ENCODE measurements at regions not wholly inside any gene's neighbourhood (a gene's known extent, or its start where the extent isn't known, plus 50 kb on each side); places are given as distances from the start of the nearest gene placed in this dataset.
"Not testable (repeated sequence)": the region's sequence is repeated elsewhere in the genome, so short reads cannot be mapped to it uniquely, and the experiment has no call there.

DNA sequence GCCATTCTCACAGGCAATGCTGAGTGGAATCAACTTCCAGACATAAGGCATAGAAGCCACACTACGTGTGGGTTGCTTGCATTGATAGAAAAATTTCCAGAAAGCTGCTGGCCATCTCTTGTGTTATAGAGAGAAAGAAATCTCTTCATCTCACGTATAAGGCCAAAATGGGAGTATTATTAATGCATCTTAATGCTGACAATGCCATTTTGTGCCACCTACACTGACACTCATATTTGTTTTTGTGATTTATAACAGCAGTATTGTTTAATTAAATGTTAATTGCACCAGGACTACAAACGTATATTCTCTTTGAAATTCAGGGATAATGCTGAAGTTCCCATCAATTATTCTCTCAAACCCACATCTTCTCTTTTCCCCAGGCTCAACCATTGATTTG lies 56.1 kb upstream of the TMEM132D start:
- DNase-seq (ENCODE audit: low read depth), result no peak

- no peak for DNase-seq (ENCODE audit: low read depth)
Measured at GRCh38 chr12:129961091-129961490, 57.3 kb upstream of the TMEM132D start.

DNA sequence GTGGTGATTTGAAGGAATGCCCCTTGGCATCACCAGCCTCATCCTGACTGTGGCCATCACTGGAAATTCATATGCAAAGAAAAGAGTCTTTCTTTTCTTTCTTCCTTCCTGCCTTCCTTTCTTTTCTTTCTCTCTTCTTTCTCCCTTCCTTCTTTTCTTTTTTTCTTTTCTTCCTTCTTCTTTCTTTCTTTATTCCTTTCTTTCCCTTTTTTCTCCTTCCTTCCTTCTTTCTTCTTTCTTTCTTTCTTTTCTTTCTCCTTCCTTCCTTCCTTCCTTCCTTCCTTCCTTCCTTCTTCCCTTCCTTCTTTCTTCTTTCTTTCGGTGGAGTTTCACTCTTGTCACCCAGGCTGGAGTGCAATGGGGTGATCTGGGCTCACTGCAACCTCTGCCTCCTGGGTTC lies 58.0 kb upstream of the TMEM132D start:
- no peak for DNase-seq (ENCODE audit: low read depth)

DNA sequence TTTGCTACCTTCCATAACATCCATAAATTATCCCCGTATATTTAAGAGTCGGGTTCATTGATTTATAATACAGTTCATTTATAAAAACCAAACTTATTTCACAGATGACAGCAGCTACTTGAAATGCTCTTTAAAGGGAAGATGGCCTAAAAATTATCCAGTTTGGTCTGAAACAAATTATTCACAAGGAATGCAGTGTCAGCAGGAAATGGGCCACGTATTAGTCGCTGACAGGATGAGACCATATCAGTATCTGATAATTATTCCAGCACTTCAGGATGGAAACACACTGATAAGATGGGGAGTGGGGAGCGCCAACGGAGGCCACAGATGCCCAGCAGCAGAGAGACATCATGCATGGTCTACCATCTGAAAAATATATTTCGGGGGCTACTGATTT lies 60.5 kb upstream of the TMEM132D start:
- no peak for DNase-seq (ENCODE audit: low read depth)

DNA sequence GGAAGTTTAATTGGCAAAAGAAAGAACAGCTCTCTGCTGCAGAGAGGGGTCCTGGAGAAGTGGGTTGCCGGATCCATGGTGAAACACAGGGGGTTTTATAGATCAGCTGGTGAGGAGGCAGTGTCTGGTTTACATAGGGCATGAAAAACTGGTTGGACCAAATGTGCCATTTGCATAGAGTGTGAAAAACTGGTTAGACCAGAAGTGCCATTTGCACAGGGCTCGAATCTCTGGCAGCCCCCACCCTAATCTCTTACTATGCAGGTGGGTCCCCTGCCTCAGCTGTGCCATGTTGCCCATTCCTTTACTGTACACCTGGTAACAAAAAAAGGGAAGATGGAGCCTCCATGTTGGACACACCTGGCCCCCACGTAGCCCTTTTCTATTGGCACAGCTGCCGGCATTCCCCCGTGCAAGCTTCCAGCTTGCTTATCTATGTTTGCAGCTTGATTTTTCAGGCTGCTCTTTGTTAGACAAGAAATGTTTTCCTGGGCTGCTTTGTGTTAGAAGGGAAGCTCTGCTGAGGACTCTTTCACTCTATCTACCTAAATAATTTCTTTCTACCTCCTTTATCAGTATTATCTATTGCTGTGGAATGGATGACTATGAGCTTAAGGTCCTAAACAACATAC lies 61.1 kb upstream of the TMEM132D start:
- no peak for DNase-seq (ENCODE audit: low read depth)

- no peak for DNase-seq (ENCODE audit: low read depth)
Measured at GRCh38 chr12:129966146-129966995, 62.5 kb upstream of the TMEM132D start.

GRCh38 chr12:129971721-129972120 lies 67.9 kb upstream of the TMEM132D start:
- DNase-seq (ENCODE audit: low read depth), result no peak

DNA sequence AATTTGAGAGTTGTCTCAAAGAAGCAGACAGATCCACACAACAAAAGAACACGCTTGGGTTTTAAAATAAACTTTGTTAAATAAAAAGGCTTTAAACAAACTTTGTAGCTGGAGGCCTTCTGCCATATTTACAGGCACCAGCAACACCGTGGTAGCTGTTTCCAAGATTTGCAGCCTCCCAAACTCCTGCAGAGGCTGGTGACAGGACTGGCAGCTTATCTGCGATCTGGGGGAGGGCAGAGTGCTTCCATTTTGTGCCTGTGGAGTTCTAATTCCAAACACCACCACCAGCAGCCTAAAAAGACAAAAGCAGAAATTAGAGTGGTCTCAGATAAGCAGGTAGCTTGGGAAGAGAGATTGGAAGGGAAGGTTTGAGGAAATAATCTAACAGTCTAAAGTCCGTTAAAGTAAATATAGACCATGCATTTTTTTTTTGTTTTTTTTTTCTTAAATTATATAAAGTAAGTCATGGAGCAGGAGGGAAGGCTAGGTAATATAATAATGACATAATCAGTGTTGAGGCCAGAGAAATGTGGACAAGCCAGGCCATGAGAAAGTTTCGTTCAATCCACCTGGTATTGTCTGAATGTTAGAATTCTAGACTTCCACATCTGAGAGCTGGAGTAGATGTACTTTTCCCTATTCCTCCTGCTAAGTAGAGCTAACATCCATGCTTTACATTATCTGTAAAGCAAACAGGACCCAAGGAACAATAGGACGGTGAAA lies 69.6 kb upstream of the TMEM132D start:
- no peak for DNase-seq (ENCODE audit: low read depth)

- no peak for DNase-seq (ENCODE audit: low read depth)
Measured at GRCh38 chr12:129984106-129984505, 80.3 kb upstream of the TMEM132D start.

DNA sequence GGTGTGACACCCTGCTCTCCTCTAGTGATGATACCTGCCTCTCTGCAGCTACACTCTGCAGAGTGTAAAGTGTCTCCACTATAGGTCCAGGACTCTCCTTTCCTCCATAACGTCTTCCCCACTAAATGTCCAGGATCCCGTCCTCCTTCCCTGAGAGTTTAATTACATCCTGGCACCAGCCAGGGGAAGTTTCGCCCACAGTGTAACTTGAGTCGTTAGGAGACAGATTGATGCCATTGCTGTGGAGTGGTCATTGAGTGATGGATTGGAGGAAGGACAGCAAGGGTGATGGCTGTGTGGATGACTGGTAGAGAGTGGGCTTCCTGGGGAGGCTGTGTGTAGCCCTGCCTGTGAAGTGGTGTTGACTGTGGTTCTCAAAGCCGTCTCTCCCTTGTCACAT lies 84.0 kb upstream of the TMEM132D start:
- DNase-seq (ENCODE audit: low read depth), result no peak

- no peak for DNase-seq (ENCODE audit: low read depth)
Measured at GRCh38 chr12:129994634-129995033, 90.8 kb upstream of the TMEM132D start.

DNA sequence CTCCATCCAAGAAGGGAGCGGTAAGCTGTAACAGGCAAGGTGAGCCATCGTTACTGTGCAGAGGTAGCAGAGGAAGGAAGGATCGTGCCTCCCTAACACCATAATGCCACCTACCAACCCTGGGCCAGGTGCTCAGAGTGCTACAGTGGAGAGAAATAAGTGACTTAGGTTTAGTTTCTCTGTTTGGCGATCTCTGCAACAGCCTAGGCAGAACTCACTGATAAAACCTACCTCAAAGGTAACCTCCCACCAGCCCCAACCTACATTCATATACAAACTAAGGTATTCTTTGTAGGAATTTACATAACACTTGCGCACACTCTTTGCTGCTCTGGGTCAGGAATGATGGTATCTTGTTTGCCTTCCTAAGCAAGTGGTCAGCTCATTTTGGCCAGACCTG lies 93.4 kb upstream of the TMEM132D start:
- no peak for DNase-seq (ENCODE audit: low read depth)

GRCh38 chr12:130004310-130004877 lies 100.6 kb upstream of the TMEM132D start:
- DNase-seq (ENCODE audit: low read depth), result not testable (repeated sequence)

GRCh38 chr12:130007771-130008170 lies 103.9 kb upstream of the TMEM132D start:
- no peak for DNase-seq (ENCODE audit: low read depth)

DNA sequence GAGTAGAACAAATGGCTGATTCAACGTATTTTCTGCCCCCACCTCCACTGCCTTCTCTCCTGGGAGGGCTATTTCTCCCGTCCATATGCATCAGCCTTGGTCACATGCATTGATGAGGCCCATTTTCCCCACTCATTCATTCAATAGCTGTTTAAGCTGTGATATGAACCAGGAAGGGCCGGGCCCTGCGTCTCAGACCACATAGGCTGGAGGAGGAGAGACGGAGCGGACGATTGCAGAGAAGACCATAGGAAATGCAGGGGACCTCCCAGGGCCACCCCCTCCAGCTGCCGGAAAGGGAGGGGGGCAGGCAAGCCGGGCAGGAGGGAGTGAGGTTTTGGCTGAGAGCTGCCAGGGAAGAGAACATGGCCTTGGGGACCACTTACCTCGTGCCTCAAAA lies 104.4 kb upstream of the TMEM132D start:
- DNase-seq (ENCODE audit: low read depth), result no peak

DNA sequence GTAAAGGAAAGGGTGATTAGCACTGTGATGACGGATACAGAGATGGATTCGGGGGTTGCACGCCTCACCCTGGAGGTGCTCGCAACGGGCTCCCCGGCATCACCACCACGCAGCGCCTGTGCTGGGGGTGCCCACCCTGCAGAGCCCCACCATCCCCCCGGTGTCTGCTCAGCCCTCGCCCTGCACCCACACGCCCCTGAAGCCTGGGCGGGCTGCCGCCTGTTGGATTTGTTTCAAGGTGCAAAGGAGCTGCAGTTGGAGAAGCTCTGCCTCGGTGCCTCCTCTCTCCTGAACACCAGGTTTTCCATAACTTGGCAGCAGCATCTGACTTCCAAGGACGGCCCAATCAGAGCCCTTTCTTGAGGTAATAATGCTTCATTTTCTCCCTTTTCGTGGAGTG lies 106.1 kb upstream of the TMEM132D start:
- DNase-seq (ENCODE audit: low read depth), result no peak

- no peak for DNase-seq (ENCODE audit: low read depth)
Measured at GRCh38 chr12:130011611-130012385, 108.0 kb upstream of the TMEM132D start.

- DNase-seq (ENCODE audit: low read depth), result peak; percentile 25
Measured at GRCh38 chr12:130013771-130014484, 110.1 kb upstream of the TMEM132D start.

GRCh38 chr12:130014485-130014807 lies 110.6 kb upstream of the TMEM132D start:
- no peak for DNase-seq (ENCODE audit: low read depth)

GRCh38 chr12:130016194-130016593 lies 112.4 kb upstream of the TMEM132D start:
- DNase-seq (ENCODE audit: low read depth), result no peak

GRCh38 chr12:130016986-130017385 lies 113.2 kb upstream of the TMEM132D start:
- DNase-seq (ENCODE audit: low read depth), result no peak

Data from stimulated activated CD8-positive, alpha-beta memory T cell treated with anti-CD3 and anti-CD28 coated beads, Interleukin-4, amount 100 ng/mL, for 24 hours (primary cell).